Endothelial cell (in vitro differentiated cells): ENCODE measurements at regions not wholly inside any gene's neighbourhood (a gene's known extent, or its start where the extent isn't known, plus 50 kb on each side); places are given as distances from the start of the nearest gene placed in this dataset.
"Not testable (repeated sequence)": the region's sequence is repeated elsewhere in the genome, so short reads cannot be mapped to it uniquely, and the experiment has no call there.

Experiments used
- DNase-seq: peaks from one replicate; pipeline ENCODE4 v3.0.0; 2021; ENCODE audit warnings: low spot score
- H3K27ac Mint-ChIP-seq: one replicate; pipeline ENCODE4 v1.8.0; 2021; ENCODE audit warnings: mixed read lengths, inconsistent platforms; ENCODE audit not compliant: unreplicated experiment
- H3K27me3 Mint-ChIP-seq: one replicate; pipeline ENCODE4 v1.8.0; 2021; ENCODE audit warnings: mild to moderate bottlenecking, moderate library complexity, mixed read lengths, inconsistent platforms; ENCODE audit not compliant: unreplicated experiment
- H3K36me3 Mint-ChIP-seq: one replicate; pipeline ENCODE4 v1.8.0; 2021; ENCODE audit warnings: mild to moderate bottlenecking, low read depth, mixed read lengths, inconsistent platforms; ENCODE audit not compliant: unreplicated experiment
- H3K4me1 Mint-ChIP-seq: one replicate; pipeline ENCODE4 v1.8.0; 2021; ENCODE audit warnings: mild to moderate bottlenecking, mixed read lengths, inconsistent platforms; ENCODE audit not compliant: unreplicated experiment
- H3K4me3 Mint-ChIP-seq: one replicate; pipeline ENCODE4 v1.8.0; 2021; ENCODE audit warnings: mild to moderate bottlenecking, mixed read lengths, inconsistent platforms; ENCODE audit not compliant: unreplicated experiment
- H3K9me3 Mint-ChIP-seq: one replicate; pipeline ENCODE4 v1.8.0; 2021; ENCODE audit warnings: mixed read lengths, inconsistent platforms; ENCODE audit not compliant: unreplicated experiment
- CTCF ChIP-seq: fragments of 200-600 bp; sonication (generic); IDR thresholded peaks from one replicate; pipeline ENCODE4 v1.5.0; 2021; ENCODE audit warnings: antibody characterized with exemption; ENCODE audit not compliant: unreplicated experiment

- no peaks in the 10 kb centered on the region for H3K36me3 Mint-ChIP-seq
- H3K9me3 Mint-ChIP-seq: no peaks in the 10 kb centered on the region
- no peak overlapping the region for H3K27ac Mint-ChIP-seq
These were observed 380.3 kb downstream of the PREX1 start for GRCh38 chr20:48447456-48447855.

GRCh38 chr20:48445827-48446226 is 382.0 kb downstream of the PREX1 start:
- TF ChIP-seq CTCF: no peak
- Mint-ChIP-seq H3K27me3 (no peaks in the 10 kb centered on the region), H3K4me1 (no peaks in the 10 kb centered on the region), H3K27ac (no peak overlapping the region), H3K36me3 (no peaks in the 10 kb centered on the region), H3K9me3 (no peaks in the 10 kb centered on the region), H3K4me3 (no peak overlapping the region)
- DNase-seq: no peak

More at GRCh38 chr20:48447456-48447855, 380.3 kb downstream of the PREX1 start:
- Mint-ChIP-seq H3K27me3 (peaks cover 2% of the 10 kb centered on the region), H3K4me3 (no peak overlapping the region), H3K4me1 (no peaks in the 10 kb centered on the region)
- no peak for TF ChIP-seq CTCF
- DNase-seq: no peak

- Mint-ChIP-seq H3K4me3 (no peak overlapping the region), H3K27me3 (no peaks in the 10 kb centered on the region)
- DNase-seq: no peak
These were observed 383.6 kb downstream of the PREX1 start for GRCh38 chr20:48444249-48444648.

GRCh38 chr20:48440916-48441315 is 386.9 kb downstream of the PREX1 start:
- Mint-ChIP-seq H3K4me1 (no peaks in the 10 kb centered on the region), H3K36me3 (no peaks in the 10 kb centered on the region), H3K27ac (no peak overlapping the region), H3K9me3 (no peaks in the 10 kb centered on the region), H3K4me3 (no peak overlapping the region), H3K27me3 (peaks cover 2% of the 10 kb centered on the region)
- DNase-seq: no peak
- no peak for TF ChIP-seq CTCF

More at GRCh38 chr20:48444249-48444648, 383.6 kb downstream of the PREX1 start:
- no peak for TF ChIP-seq CTCF
- H3K27ac Mint-ChIP-seq: no peak overlapping the region
- no peaks in the 10 kb centered on the region for H3K36me3 Mint-ChIP-seq
- no peaks in the 10 kb centered on the region for H3K4me1 Mint-ChIP-seq
- no peaks in the 10 kb centered on the region for H3K9me3 Mint-ChIP-seq

- not testable (repeated sequence) for H3K27ac Mint-ChIP-seq, H3K27me3 Mint-ChIP-seq, H3K9me3 Mint-ChIP-seq, DNase-seq, H3K4me3 Mint-ChIP-seq, H3K36me3 Mint-ChIP-seq, H3K4me1 Mint-ChIP-seq
These were observed 387.5 kb downstream of the PREX1 start for GRCh38 chr20:48440261-48440660.

- Mint-ChIP-seq H3K36me3 (no peaks in the 10 kb centered on the region), H3K9me3 (no peaks in the 10 kb centered on the region), H3K27ac (no peak overlapping the region), H3K4me3 (no peak overlapping the region), H3K4me1 (no peaks in the 10 kb centered on the region), H3K27me3 (peaks cover 4% of the 10 kb centered on the region)
- no peak for DNase-seq
- no peak for TF ChIP-seq CTCF
These were observed 390.7 kb downstream of the PREX1 start for GRCh38 chr20:48437146-48437545.

- H3K4me3 Mint-ChIP-seq, H3K4me1 Mint-ChIP-seq, H3K36me3 Mint-ChIP-seq, DNase-seq, H3K9me3 Mint-ChIP-seq, H3K27me3 Mint-ChIP-seq, H3K27ac Mint-ChIP-seq: not testable (repeated sequence)
These were observed 391.2 kb downstream of the PREX1 start for GRCh38 chr20:48436609-48437008.
